Sigmoid colon (tissue), 6 donors: ENCODE measurements at regions not wholly inside any gene's neighbourhood (a gene's known extent, or its start where the extent isn't known, plus 50 kb on each side); places are given as distances from the start of the nearest gene placed in this dataset.

Experiments used
- DNase-seq: peaks from one replicate; pipeline ENCODE4 v3.0.0-alpha.2; 2019
- H3K27ac ChIP-seq, 4 donors: fragments of 200-600 bp; sonication (generic); one replicate each; pipeline ENCODE4 v1.5.1; 2016 to 2019; ENCODE audit warnings: mild to moderate bottlenecking in 1 of 4
- H3K27me3 ChIP-seq, 3 donors: fragments of 200-600 bp; sonication (generic); one replicate each; pipeline ENCODE4 v1.5.1; 2019; ENCODE audit warnings: mild to moderate bottlenecking in 1 of 3
- H3K36me3 ChIP-seq, 4 donors: fragments of 200-600 bp; sonication (generic); one replicate each; pipeline ENCODE4 v1.5.1; 2016 to 2019
- H3K4me1 ChIP-seq, 4 donors: fragments of 200-600 bp; sonication (generic); one replicate each; pipeline ENCODE4 v1.5.1; 2017 to 2019
- H3K4me3 ChIP-seq, 4 donors: fragments of 200-600 bp; sonication (generic); one replicate each; pipeline ENCODE4 v1.5.1; 2017 to 2019; ENCODE audit warnings: mild to moderate bottlenecking in 2 of 4, moderate library complexity in 1 of 4
- H3K9me3 ChIP-seq, 4 donors: fragments of 200-600 bp in 3 of 4; sonication (generic) in 3 of 4; one replicate each; pipeline versions ENCODE4 v1.5.1 to v1.6.1; 2013 to 2019
- EP300 ChIP-seq, 4 donors: sonication (generic); formaldehyde crosslinking; IDR thresholded peaks; one replicate each; pipeline ENCODE4 v1.6.1; 2017; ENCODE audit warnings: antibody characterized with exemption in 4 of 4
- POLR2A ChIP-seq, 2 donors: fragments of 450-650 bp; IDR thresholded peaks; one replicate each; pipeline ENCODE4 v1.6.1; 2016; ENCODE audit warnings: antibody characterized with exemption in 2 of 2, mild to moderate bottlenecking in 2 of 2, moderate library complexity in 2 of 2
- POLR2AphosphoS5 ChIP-seq, 4 donors: sonication (generic); formaldehyde crosslinking; IDR thresholded peaks; one replicate each; pipeline ENCODE4 v1.6.1; 2017; ENCODE audit warnings: antibody characterized with exemption in 4 of 4
- WGBS, 2 donors: extraction: QIAGEN DNeasy Blood & Tissue Kit; methylation state at CpG; one replicate each; pipeline ENCODE4 v1.1.7; 2013; 5-methylcytosine and 5-hydroxymethylcytosine counted together
- intact Hi-C: fragments of 100-400 bp; cut with DNase I; formaldehyde crosslinking; loops from one replicate; pipeline ENCODE4 v1.15.1; 2023
- TF ChIP-seq, protein P1 (sequence below), 4 experiments: fragments of 450-650 bp in 3 of 4; fragments of 200-600 bp in 1 of 4; IDR thresholded peaks; one replicate each; pipeline ENCODE4 v1.5.1; 2016 to 2019; ENCODE audit warnings: antibody characterized with exemption in 4 of 4, mild to moderate bottlenecking in 3 of 4, moderate library complexity in 2 of 4
- donor health status: healthy with polysubstance abuse.
- donor health status: healthy.

DNA sequence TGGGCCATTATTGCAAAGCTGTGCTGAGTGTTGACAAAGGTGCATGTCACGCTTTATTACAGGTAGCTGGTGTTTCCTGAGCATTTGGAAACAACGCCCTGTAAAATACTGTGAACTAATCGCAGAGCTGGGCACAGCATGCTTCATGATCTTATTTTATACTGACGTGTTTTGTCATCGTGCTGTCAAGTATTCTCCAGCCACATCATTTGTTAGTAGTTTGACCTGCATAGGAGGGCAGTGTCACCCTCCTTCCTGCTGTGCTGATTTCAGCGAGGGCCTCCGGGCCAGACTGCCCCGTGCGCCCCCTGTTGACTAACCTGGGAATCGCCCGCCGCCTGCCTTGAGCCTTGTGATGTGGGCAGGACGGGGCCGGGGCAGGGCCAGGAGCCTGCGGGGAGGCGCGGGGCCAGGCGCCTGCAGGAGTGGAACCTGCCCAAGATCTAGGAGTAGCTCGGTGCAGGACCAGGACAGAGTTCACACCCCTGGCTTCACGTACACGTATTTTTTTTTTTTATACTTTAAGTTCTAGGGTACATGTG, 820.7 kb downstream of the KCNJ18 start:
- H3K36me3 ChIP-seq: no peaks in the 10 kb centered on the region
- peaks cover 0 to 10% (median 0%) of the 10 kb centered on the region in 4 donors for H3K9me3 ChIP-seq
- no peaks in the 10 kb centered on the region for H3K4me1 ChIP-seq
- DNase-seq: no peak
- no peak overlapping the region for H3K4me3 ChIP-seq
- intact Hi-C loops: no loop called here
- no peak for TF ChIP-seq EP300 (IDR thresholded peaks at IDR 0.05)
- TF ChIP-seq, protein P1, sequence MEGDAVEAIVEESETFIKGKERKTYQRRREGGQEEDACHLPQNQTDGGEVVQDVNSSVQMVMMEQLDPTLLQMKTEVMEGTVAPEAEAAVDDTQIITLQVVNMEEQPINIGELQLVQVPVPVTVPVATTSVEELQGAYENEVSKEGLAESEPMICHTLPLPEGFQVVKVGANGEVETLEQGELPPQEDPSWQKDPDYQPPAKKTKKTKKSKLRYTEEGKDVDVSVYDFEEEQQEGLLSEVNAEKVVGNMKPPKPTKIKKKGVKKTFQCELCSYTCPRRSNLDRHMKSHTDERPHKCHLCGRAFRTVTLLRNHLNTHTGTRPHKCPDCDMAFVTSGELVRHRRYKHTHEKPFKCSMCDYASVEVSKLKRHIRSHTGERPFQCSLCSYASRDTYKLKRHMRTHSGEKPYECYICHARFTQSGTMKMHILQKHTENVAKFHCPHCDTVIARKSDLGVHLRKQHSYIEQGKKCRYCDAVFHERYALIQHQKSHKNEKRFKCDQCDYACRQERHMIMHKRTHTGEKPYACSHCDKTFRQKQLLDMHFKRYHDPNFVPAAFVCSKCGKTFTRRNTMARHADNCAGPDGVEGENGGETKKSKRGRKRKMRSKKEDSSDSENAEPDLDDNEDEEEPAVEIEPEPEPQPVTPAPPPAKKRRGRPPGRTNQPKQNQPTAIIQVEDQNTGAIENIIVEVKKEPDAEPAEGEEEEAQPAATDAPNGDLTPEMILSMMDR (IDR thresholded peaks at IDR 0.05): no peak
- TF ChIP-seq POLR2A (IDR thresholded peaks at IDR 0.05): no peak
- no peak for TF ChIP-seq POLR2AphosphoS5 (IDR thresholded peaks at IDR 0.05)
- 80 to 84% methylated on average over 21 of the region's 21 CpGs for WGBS, 2 donors
- H3K27me3 ChIP-seq: no peaks in the 10 kb centered on the region
- H3K27ac ChIP-seq: no peak overlapping the region

- Histone ChIP-seq H3K4me3 (no peak overlapping the region), H3K36me3 (no peaks in the 10 kb centered on the region), H3K4me1 (no peaks in the 10 kb centered on the region), H3K9me3 (peaks cover 0 to 10% (median 0%) of the 10 kb centered on the region in 4 donors), H3K27me3 (no peaks in the 10 kb centered on the region), H3K27ac (no peak overlapping the region)
- no peak for TF ChIP-seq EP300 (IDR thresholded peaks at IDR 0.05)
- no peak for TF ChIP-seq POLR2A (IDR thresholded peaks at IDR 0.05)
- TF ChIP-seq POLR2AphosphoS5 (IDR thresholded peaks at IDR 0.05): no peak
- TF ChIP-seq, protein P1 (IDR thresholded peaks at IDR 0.05): no peak
- no peak for DNase-seq
- 68 to 77% methylated on average over 6 of the region's 6 CpGs for WGBS, 2 donors
- intact Hi-C loops: no loop called here
Measured at GRCh38 chr17:22514315-22514714, 822.0 kb downstream of the KCNJ18 start.

DNA sequence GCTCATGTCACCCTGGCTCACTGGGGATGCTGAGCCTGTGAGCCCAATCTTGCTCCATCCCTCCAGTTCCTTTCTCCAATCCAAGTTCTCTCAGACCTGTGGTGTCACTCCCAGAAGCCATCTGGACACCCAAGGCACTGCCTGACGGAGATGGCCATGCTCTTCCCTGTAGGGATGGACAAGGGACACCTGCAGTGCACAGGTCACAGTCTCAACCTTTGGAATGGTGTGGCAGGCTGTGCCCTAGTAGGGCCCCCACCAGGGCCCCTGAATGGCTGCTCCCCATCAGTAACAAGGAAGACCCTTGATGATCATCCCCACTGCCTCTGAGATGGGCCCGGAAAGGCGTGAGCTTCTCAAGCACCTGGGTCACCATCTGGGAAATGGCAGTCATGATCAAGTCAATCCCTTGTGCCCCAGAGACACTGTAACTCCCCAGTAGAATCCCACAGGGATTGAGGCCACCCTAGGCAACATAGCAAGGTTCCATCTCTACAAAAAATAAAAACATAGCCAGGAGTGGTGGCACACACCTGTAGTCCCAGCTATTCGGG, 822.5 kb downstream of the KCNJ18 start:
- WGBS, 2 donors: 81 to 83% methylated on average over 4 of the region's 4 CpGs
- no peaks in the 10 kb centered on the region for H3K4me1 ChIP-seq
- H3K27ac ChIP-seq: no peak overlapping the region
- intact Hi-C loops: no loop called here
- H3K9me3 ChIP-seq: peaks cover 0 to 10% (median 0%) of the 10 kb centered on the region in 4 donors
- TF ChIP-seq, protein P1 (IDR thresholded peaks at IDR 0.05): no peak
- no peak for TF ChIP-seq POLR2A (IDR thresholded peaks at IDR 0.05)
- TF ChIP-seq POLR2AphosphoS5 (IDR thresholded peaks at IDR 0.05): no peak
- no peak for TF ChIP-seq EP300 (IDR thresholded peaks at IDR 0.05)
- DNase-seq: no peak
- no peaks in the 10 kb centered on the region for H3K27me3 ChIP-seq
- H3K36me3 ChIP-seq: no peaks in the 10 kb centered on the region
- H3K4me3 ChIP-seq: no peak overlapping the region

GRCh38 chr17:22515599-22515998, 823.3 kb downstream of the KCNJ18 start:
- Histone ChIP-seq H3K4me3 (no peak overlapping the region), H3K27ac (no peak overlapping the region), H3K9me3 (peaks cover 0 to 10% (median 0%) of the 10 kb centered on the region in 4 donors), H3K4me1 (no peaks in the 10 kb centered on the region), H3K27me3 (no peaks in the 10 kb centered on the region), H3K36me3 (no peaks in the 10 kb centered on the region)
- intact Hi-C loops: no loop called here
- WGBS, 2 donors: 50 to 54% methylated on average over 5 of the region's 5 CpGs
- no peak for TF ChIP-seq EP300 (IDR thresholded peaks at IDR 0.05)
- TF ChIP-seq, protein P1 (IDR thresholded peaks at IDR 0.05): no peak
- TF ChIP-seq POLR2AphosphoS5 (IDR thresholded peaks at IDR 0.05): no peak
- TF ChIP-seq POLR2A (IDR thresholded peaks at IDR 0.05): no peak
- no peak for DNase-seq
